Stomach (tissue), 8 donors: ENCODE measurements at regions not wholly inside any gene's neighbourhood (a gene's known extent, or its start where the extent isn't known, plus 50 kb on each side); places are given as distances from the start of the nearest gene placed in this dataset.
A peak's percentile ranks its signal among the peaks of the same experiment; 100 is the strongest.

Source experiments
- DNase-seq, 2 donors: peaks; one replicate each; pipeline versions ENCODE4 v3.0.0 to v3.0.0-alpha.2; 2013 to 2019
- H3K27ac ChIP-seq, 5 donors: fragments of 200-600 bp in 4 of 5; sonication (generic) in 4 of 5; one replicate each; pipeline ENCODE4 v1.5.1; 2013 to 2019; ENCODE audit warnings: mild to moderate bottlenecking in 1 of 5, moderate library complexity in 1 of 5
- H3K27me3 ChIP-seq, 3 donors: fragments of 200-600 bp; sonication (generic); one replicate each; pipeline ENCODE4 v1.5.1; 2017 to 2019; ENCODE audit warnings: mixed run types in 1 of 3
- H3K36me3 ChIP-seq, 4 donors: fragments of 200-600 bp; sonication (generic); 1 replicate in 3 of 4; 2 replicates in 1 of 4; pipeline ENCODE4 v1.5.1; 2016 to 2019
- H3K4me1 ChIP-seq, 4 donors: fragments of 200-600 bp; sonication (generic); one replicate each; pipeline ENCODE4 v1.5.1; 2016 to 2019
- H3K4me3 ChIP-seq, 4 donors: fragments of 200-600 bp; sonication (generic) in 3 of 4; one replicate each; pipeline ENCODE4 v1.5.1; 2016 to 2019; ENCODE audit warnings: mild to moderate bottlenecking in 1 of 4
- H3K9me3 ChIP-seq, 4 donors: fragments of 200-600 bp; sonication (generic); one replicate each; pipeline ENCODE4 v1.5.1; 2016 to 2019
- EP300 ChIP-seq: sonication (generic); formaldehyde crosslinking; IDR thresholded peaks from one replicate; pipeline ENCODE4 v1.6.1; 2017; ENCODE audit warnings: antibody characterized with exemption
- POLR2A ChIP-seq, 4 donors: fragments of 450-650 bp; IDR thresholded peaks; one replicate each; pipeline ENCODE4 v1.6.1; 2016; ENCODE audit warnings: antibody characterized with exemption in 4 of 4, control low read depth in 2 of 4, mild to moderate bottlenecking in 1 of 4, moderate library complexity in 1 of 4
- POLR2AphosphoS5 ChIP-seq, 3 donors: sonication (generic); formaldehyde crosslinking; IDR thresholded peaks; one replicate each; pipeline ENCODE4 v1.6.1; 2016; ENCODE audit warnings: antibody characterized with exemption in 3 of 3
- WGBS, 5 donors: extraction: QIAGEN DNeasy Blood & Tissue Kit in 3 of 5; methylation state at CpG; one replicate each; pipeline versions ENCODE4 v1.1.5 to v1.1.7; 2013 to 2018; 5-methylcytosine and 5-hydroxymethylcytosine counted together
- intact Hi-C: fragments of 100-400 bp; cut with DNase I; formaldehyde crosslinking; loops from one replicate; pipeline ENCODE4 v1.15.1; 2023; ENCODE audit warnings: low total_unique reads
- TF ChIP-seq, protein P1 (sequence below), 7 experiments: fragments of 450-650 bp in 4 of 7; fragments of 200-600 bp in 3 of 7; sonication (generic) in 3 of 7; IDR thresholded peaks; one replicate each; pipeline ENCODE4 v1.5.1; 2016 to 2019; ENCODE audit warnings: antibody characterized with exemption in 7 of 7, control low read depth in 2 of 7, mild to moderate bottlenecking in 1 of 7
- donor health status: healthy with polysubstance abuse.
- donor health status: Bipolar disorder and iron deficiency.
- donor health status: healthy.

- intact Hi-C loops, result no loop called here
- WGBS, 5 donors, result 83 to 96% (median 92%) methylated on average over 4 of the region's 4 CpGs
- H3K27ac ChIP-seq, result no peak overlapping the region
- H3K4me1 ChIP-seq, result peaks cover 0 to 6% (median 0%) of the 10 kb centered on the region in 4 donors
- no peaks in the 10 kb centered on the region for H3K36me3 ChIP-seq
- DNase-seq, result no peak
- no peaks in the 10 kb centered on the region for H3K27me3 ChIP-seq
- no peaks in the 10 kb centered on the region for H3K9me3 ChIP-seq
- TF ChIP-seq EP300 (no peak), POLR2AphosphoS5 (IDR thresholded peaks at IDR 0.05) (no peak), POLR2A (IDR thresholded peaks at IDR 0.05) (no peak)
- TF ChIP-seq, protein P1, sequence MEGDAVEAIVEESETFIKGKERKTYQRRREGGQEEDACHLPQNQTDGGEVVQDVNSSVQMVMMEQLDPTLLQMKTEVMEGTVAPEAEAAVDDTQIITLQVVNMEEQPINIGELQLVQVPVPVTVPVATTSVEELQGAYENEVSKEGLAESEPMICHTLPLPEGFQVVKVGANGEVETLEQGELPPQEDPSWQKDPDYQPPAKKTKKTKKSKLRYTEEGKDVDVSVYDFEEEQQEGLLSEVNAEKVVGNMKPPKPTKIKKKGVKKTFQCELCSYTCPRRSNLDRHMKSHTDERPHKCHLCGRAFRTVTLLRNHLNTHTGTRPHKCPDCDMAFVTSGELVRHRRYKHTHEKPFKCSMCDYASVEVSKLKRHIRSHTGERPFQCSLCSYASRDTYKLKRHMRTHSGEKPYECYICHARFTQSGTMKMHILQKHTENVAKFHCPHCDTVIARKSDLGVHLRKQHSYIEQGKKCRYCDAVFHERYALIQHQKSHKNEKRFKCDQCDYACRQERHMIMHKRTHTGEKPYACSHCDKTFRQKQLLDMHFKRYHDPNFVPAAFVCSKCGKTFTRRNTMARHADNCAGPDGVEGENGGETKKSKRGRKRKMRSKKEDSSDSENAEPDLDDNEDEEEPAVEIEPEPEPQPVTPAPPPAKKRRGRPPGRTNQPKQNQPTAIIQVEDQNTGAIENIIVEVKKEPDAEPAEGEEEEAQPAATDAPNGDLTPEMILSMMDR (IDR thresholded peaks at IDR 0.05), result no peak
- no peak overlapping the region for H3K4me3 ChIP-seq
Observed at GRCh38 chr1:193566735-193567134, 380.3 kb upstream of the B3GALT2 start.

- TF ChIP-seq POLR2AphosphoS5 (IDR thresholded peaks at IDR 0.05), result no peak
- TF ChIP-seq POLR2A (IDR thresholded peaks at IDR 0.05), result no peak
- no peak for TF ChIP-seq EP300
- TF ChIP-seq, protein P1 (IDR thresholded peaks at IDR 0.05), result no peak
- WGBS, 5 donors, result 55 to 71% (median 57%) methylated on average over 2 of the region's 2 CpGs
- H3K4me3 ChIP-seq, result no peak overlapping the region
- intact Hi-C loops, result no loop called here
- no peaks in the 10 kb centered on the region for H3K9me3 ChIP-seq
- H3K36me3 ChIP-seq, result no peaks in the 10 kb centered on the region
- no peak for DNase-seq
- no peak overlapping the region for H3K27ac ChIP-seq
- no peaks in the 10 kb centered on the region for H3K27me3 ChIP-seq
- H3K4me1 ChIP-seq, result peaks cover 0 to 6% (median 0%) of the 10 kb centered on the region in 4 donors
Observed at GRCh38 chr1:193565971-193566577, 379.7 kb upstream of the B3GALT2 start.

GRCh38 chr1:193562121-193562520 is 375.7 kb upstream of the B3GALT2 start:
- DNase-seq, result no peak
- TF ChIP-seq EP300 (no peak), POLR2AphosphoS5 (IDR thresholded peaks at IDR 0.05) (no peak), POLR2A (IDR thresholded peaks at IDR 0.05) (no peak)
- TF ChIP-seq, protein P1 (IDR thresholded peaks at IDR 0.05), result no peak
- Histone ChIP-seq H3K27ac (no peak overlapping the region), H3K4me1 (peaks cover 0 to 6% (median 0%) of the 10 kb centered on the region in 4 donors), H3K4me3 (no peak overlapping the region), H3K36me3 (no peaks in the 10 kb centered on the region), H3K27me3 (no peaks in the 10 kb centered on the region), H3K9me3 (no peaks in the 10 kb centered on the region)
- intact Hi-C loops, result no loop called here
- 42 to 55% (median 53%) methylated on average over 2 of the region's 2 CpGs for WGBS, 5 donors

GRCh38 chr1:193558491-193559028 is 372.1 kb upstream of the B3GALT2 start:
- Histone ChIP-seq H3K36me3 (no peaks in the 10 kb centered on the region), H3K4me3 (no peak overlapping the region), H3K27me3 (no peaks in the 10 kb centered on the region), H3K27ac (no peak overlapping the region), H3K4me1 (peaks cover 0 to 6% (median 0%) of the 10 kb centered on the region in 4 donors), H3K9me3 (no peaks in the 10 kb centered on the region)
- no peak for TF ChIP-seq EP300
- TF ChIP-seq, protein P1 (IDR thresholded peaks at IDR 0.05), result no peak
- 29 to 41% (median 37%) methylated on average over 4 of the region's 4 CpGs for WGBS, 5 donors
- peak in 1 of 2 donors; percentile 22 for DNase-seq
- intact Hi-C loops, result no loop called here
